ENCODE measurements at regions not wholly inside any gene's neighbourhood (a gene's known extent, or its start where the extent isn't known, plus 50 kb on each side); places are given as distances from the start of the nearest gene placed in this dataset.

GRCh38 chr1:170823120-170823519, 112.2 kb upstream of the MROH9 start:
- Histone ChIP-seq H3K9me3 (replicated peaks; ENCODE audit: control insufficient read depth, insufficient read depth, low read length) (no peaks in the 10 kb centered on the region), H3K27me3 (replicated peaks in 1 of 2; ENCODE audit: control insufficient read depth in 2 of 2, insufficient read depth in 2 of 2, low read length in 1 of 2) (no peaks in the 10 kb centered on the region), H3K9ac (ENCODE audit: control insufficient read depth, insufficient read depth, low read length) (no peak overlapping the region), H3K79me2 (ENCODE audit: control insufficient read depth, insufficient read depth, low read length) (no peaks in the 10 kb centered on the region), H2AFZ (ENCODE audit: control insufficient read depth, low read depth, low read length) (no peak overlapping the region), H3K4me2 (ENCODE audit: control insufficient read depth, insufficient read depth) (no peak overlapping the region), H3K36me3 (ENCODE audit: control insufficient read depth in 2 of 2, insufficient read depth in 2 of 2, low read length in 1 of 2) (no peaks in the 10 kb centered on the region), H4K20me1 (ENCODE audit: control insufficient read depth, insufficient read depth) (no peaks in the 10 kb centered on the region), H3K4me3 (no peak overlapping the region), H3K4me1 (ENCODE audit: control insufficient read depth, insufficient read depth, low read length) (no peaks in the 10 kb centered on the region), H3K27ac (ENCODE audit: control insufficient read depth, insufficient read depth) (no peak overlapping the region)
- POLR2A ChIA-PET: no interaction called here
- 0% methylated on average over 2 of the region's 2 CpGs for WGBS (ENCODE audit: insufficient coverage, insufficient replicate concordance, low lambda C conversion rate, missing lambda C conversion rate)
- CTCF ChIA-PET: interaction anchor here (0.6 kb wide), 1 partner anchor 39 kb away, joined by 3 read pairs; no protein-coding TSS in a partner anchor
- TF ChIP-seq RELA (IDR thresholded peaks at IDR 0.05; ENCODE audit: borderline replicate concordance, partially characterized antibody): no peak
- TF ChIP-seq, protein P1, sequence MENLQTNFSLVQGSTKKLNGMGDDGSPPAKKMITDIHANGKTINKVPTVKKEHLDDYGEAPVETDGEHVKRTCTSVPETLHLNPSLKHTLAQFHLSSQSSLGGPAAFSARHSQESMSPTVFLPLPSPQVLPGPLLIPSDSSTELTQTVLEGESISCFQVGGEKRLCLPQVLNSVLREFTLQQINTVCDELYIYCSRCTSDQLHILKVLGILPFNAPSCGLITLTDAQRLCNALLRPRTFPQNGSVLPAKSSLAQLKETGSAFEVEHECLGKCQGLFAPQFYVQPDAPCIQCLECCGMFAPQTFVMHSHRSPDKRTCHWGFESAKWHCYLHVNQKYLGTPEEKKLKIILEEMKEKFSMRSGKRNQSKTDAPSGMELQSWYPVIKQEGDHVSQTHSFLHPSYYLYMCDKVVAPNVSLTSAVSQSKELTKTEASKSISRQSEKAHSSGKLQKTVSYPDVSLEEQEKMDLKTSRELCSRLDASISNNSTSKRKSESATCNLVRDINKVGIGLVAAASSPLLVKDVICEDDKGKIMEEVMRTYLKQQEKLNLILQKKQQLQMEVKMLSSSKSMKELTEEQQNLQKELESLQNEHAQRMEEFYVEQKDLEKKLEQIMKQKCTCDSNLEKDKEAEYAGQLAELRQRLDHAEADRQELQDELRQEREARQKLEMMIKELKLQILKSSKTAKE (IDR thresholded peaks at IDR 0.05; ENCODE audit: low read depth, poor library complexity, severe bottlenecking): no peak
- TF ChIP-seq RCOR1 (conservative IDR thresholded peaks at IDR 0.05; ENCODE audit: low read depth, low read length): no peak
- TF ChIP-seq RFX5 (IDR thresholded peaks at IDR 0.05; ENCODE audit: low read depth, low read length): no peak
- no peak for TF ChIP-seq YY1 (IDR thresholded peaks at IDR 0.05; ENCODE audit: low read depth, low read length)
- TF ChIP-seq NKRF (conservative IDR thresholded peaks at IDR 0.05): no peak
- no peak for TF ChIP-seq GABPA (IDR thresholded peaks at IDR 0.05; ENCODE audit: low read depth)
- no peak for TF ChIP-seq HSF1 (IDR thresholded peaks at IDR 0.05; ENCODE audit: low read depth, low read length)
- no peak for TF ChIP-seq ELK1 (IDR thresholded peaks at IDR 0.05; ENCODE audit: low read depth, low read length)
- TF ChIP-seq ETV6 (conservative IDR thresholded peaks at IDR 0.05 in 1 of 2, IDR thresholded peaks at IDR 0.05 in 1 of 2; ENCODE audit: borderline replicate concordance in 1 of 2, low read depth in 1 of 2): no peak
- TF ChIP-seq TCF7 (IDR thresholded peaks at IDR 0.05; ENCODE audit: borderline replicate concordance): no peak
- TF ChIP-seq ESRRA (IDR thresholded peaks at IDR 0.05; ENCODE audit: low read length): no peak
- FAIRE-seq (no peak), ATAC-seq (no peak), DNase-seq (ENCODE audit: low read depth, low spot score) (no peak)
- SMC1A ChIA-PET (ENCODE audit: uncharacterized antibody, unreplicated experiment): no interaction called here
- no TSS peak for BruUV-seq (replicated peaks)
- RAD21 ChIA-PET (ENCODE audit: unreplicated experiment): no interaction called here
- in situ Hi-C loops (cut with MboI): no loop called here
- intact Hi-C loops (cut with micrococcal nuclease; ENCODE audit: unreplicated experiment): no loop called here
